Sigmoid colon (tissue), 4 donors: ENCODE measurements at regions not wholly inside any gene's neighbourhood (a gene's known extent, or its start where the extent isn't known, plus 50 kb on each side); places are given as distances from the start of the nearest gene placed in this dataset.

Experiments
- CTCF ChIP-seq, 4 experiments: fragments of 450-650 bp in 3 of 4; fragments of 200-600 bp in 1 of 4; IDR thresholded peaks; one replicate each; pipeline ENCODE4 v1.5.1; 2016 to 2019; ENCODE audit warnings: antibody characterized with exemption in 4 of 4, mild to moderate bottlenecking in 3 of 4, moderate library complexity in 2 of 4
- POLR2AphosphoS5 ChIP-seq, 4 donors: sonication (generic); formaldehyde crosslinking; IDR thresholded peaks; one replicate each; pipeline ENCODE4 v1.6.1; 2017; ENCODE audit warnings: antibody characterized with exemption in 4 of 4

- TF ChIP-seq POLR2AphosphoS5 (IDR thresholded peaks at IDR 0.05) (no peak), CTCF (IDR thresholded peaks at IDR 0.05) (no peak)
These were observed 56.0 kb upstream of the SORCS2 start for GRCh38 chr4:7136351-7136750.
